HG03521 (cell line): ENCODE measurements at regions not wholly inside any gene's neighbourhood (a gene's known extent, or its start where the extent isn't known, plus 50 kb on each side); places are given as distances from the start of the nearest gene placed in this dataset.

Experiments
- ATAC-seq: cut with Tn5 transposase; IDR thresholded peaks from one replicate; pipeline ENCODE4 v1.9.1; 2021; ENCODE audit warnings: mild to moderate bottlenecking, moderate library complexity; ENCODE audit not compliant: unreplicated experiment

- no peak for ATAC-seq
Measured at GRCh38 chr21:43333298-43334062, 93.5 kb downstream of the SIK1 start.

GRCh38 chr21:43332861-43333297, 94.1 kb downstream of the SIK1 start:
- no peak for ATAC-seq

- no peak for ATAC-seq
Measured at GRCh38 chr21:43331962-43332828, 94.7 kb downstream of the SIK1 start.

- no peak for ATAC-seq
Measured at GRCh38 chr21:43331111-43331961, 95.6 kb downstream of the SIK1 start.

GRCh38 chr21:43330306-43330881, 96.5 kb downstream of the SIK1 start:
- no peak for ATAC-seq

DNA sequence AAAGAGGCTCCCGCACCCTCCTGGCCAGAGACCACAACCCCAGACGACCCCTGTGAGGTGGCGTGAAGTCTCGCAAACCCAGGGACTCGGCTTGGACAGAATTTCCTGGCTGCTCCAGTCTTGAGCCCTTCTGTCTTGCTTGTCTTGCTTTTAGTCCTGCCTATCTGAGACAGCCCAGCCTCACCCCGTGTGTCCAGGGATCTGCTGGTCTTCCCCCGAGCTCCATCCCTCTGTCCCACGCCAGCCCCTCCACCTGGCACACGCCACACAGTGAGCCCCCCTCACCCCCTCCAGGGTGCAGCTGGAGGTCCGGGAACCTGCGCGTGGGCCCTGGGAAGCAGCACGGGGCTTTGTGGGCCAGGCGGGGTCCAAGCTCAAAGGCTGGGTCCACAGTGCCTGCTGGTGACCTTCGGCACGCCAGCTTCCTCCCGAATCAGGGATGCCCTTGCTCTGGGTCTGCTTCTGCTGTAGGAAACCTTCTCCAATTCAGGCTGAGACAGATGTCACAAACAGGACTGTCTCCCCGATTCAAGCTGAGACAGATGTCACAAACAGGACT, 97.1 kb downstream of the SIK1 start:
- no peak for ATAC-seq

GRCh38 chr21:43328958-43329691, 97.8 kb downstream of the SIK1 start:
- ATAC-seq, result no peak

DNA sequence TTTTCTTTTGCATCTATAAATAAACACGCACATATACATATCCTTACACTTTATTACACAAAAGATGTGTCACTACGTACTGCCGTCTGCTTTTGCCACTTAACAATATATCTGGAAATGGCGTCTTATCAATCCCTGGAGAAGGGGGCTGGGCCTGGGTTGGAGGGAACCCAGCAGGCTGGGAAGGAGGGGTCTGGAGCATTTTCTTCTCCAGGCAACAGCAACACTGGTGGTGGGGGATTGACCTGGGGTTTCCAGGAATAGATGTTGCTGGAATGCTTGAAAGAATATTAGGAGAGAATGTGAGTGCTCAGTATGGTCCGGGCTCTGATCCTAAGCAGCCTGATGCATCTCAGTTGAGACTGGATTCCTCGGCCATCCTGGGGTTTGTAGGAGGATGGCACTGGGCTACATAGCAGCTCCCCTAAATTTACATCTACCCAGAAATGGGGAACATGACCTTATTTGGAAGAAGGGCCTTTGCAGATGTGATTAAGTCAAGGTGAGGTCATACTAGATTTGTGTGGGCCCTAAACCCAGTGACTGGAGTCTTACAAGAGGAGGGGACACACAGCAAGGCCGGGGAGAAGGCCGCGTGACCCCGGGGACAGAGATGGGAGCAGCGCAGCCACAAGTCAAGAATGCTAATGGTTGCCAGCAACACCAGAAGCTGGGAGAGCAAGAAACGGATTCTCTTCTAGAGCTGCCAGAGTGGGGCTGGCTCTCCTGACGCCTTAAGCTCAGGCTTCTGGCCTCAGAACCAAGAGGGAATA, 98.6 kb downstream of the SIK1 start:
- no peak for ATAC-seq

GRCh38 chr21:43325968-43326715, 100.8 kb downstream of the SIK1 start:
- no peak for ATAC-seq

DNA sequence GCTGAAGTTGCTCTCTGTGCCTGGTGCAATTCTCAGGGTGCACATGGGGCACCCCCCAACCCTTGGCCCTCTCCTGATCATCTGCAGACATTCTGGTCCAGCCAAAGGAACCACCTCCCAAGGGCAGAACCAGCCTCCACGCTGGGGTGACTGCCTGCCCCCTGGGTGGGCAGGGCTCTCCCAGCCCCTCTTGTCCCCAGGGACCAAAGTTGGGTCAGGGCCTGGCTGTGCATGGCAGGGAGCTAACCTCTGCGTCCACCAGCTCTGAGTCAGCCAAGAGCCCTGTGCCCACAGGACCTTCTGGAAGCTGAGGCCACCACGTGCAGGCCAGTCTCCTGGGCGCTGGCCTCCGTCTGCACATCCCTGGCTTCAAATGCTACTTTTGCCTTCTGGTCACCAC, 101.9 kb downstream of the SIK1 start:
- no peak for ATAC-seq

DNA sequence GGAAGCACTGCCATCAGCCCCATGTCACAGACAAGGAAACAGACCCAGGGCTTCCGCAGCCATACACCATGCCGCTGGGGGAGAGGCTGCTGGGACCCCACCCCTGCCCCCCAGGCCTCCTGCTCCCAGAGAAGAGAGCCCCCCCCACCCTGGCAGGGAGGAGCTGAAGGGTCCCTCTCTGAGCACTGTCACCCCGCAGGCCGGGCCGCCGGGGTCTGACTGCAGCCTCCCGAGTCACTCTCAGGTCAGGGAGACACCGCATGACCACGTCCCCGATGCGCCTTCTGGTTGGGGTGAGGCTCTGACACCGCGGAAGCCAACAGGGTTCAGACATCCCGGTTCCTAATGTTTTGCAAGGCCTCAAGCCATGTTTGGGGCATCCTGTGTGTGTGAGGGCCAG, 102.3 kb downstream of the SIK1 start:
- no peak for ATAC-seq

DNA sequence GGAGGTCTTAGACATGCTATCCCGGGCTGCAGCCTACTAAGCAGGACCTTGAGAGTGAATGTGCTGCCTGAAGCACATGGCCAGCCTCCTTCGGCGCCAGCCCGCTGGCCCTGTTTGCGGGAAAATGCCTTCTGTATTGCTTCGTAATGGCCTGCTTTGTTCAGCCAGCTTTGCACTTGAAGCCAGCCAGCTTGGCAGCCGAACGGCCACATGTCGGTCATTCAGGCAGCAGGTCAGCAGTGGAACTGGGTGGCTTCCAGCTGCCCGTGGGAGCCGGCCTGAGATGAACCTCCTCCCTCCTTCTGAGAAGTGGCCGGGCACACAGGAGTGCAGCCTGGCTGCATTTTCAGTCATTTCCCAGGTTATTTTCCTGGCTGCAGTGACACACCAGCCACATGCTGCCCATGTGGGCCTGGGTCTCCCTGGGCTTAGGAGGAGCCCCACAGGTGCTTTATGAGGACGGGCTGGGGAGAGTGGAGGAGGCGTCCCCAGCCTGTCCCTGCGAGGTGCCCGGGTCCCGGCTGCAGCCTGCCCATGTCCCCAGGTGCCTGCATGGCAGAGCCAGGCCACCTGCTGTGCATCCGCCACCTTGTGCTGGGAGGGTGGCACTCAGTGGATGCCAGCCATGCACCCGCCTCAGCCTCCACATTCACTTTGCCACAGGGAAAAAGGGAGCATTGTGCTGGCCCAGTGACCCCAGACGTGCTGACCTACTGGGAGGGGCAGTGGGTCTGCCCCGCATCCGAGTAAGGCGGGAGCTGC, 103.5 kb downstream of the SIK1 start:
- no peak for ATAC-seq

GRCh38 chr21:43322805-43323204, 104.1 kb downstream of the SIK1 start:
- no peak for ATAC-seq

DNA sequence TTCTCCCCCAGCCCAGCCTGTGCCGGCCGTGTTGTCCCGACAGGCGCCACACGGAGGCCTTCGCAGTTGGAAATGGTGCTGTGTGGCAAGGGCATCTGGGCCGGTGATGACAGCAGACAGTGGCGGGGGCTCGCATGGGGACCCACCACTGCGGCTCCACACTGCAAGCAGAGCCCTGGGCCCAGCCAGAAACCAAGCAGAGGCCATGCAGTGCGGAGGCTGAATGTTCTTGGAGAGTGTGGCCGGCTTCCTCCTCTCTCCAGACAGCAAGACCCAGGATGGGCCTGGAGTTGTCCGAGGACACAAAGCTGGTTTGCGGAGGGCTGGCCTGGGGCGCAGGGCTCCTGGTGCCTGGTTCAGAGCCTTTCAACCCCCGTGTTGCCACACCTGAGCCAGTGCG, 104.6 kb downstream of the SIK1 start:
- no peak for ATAC-seq

GRCh38 chr21:43321611-43322010, 105.3 kb downstream of the SIK1 start:
- no peak for ATAC-seq

DNA sequence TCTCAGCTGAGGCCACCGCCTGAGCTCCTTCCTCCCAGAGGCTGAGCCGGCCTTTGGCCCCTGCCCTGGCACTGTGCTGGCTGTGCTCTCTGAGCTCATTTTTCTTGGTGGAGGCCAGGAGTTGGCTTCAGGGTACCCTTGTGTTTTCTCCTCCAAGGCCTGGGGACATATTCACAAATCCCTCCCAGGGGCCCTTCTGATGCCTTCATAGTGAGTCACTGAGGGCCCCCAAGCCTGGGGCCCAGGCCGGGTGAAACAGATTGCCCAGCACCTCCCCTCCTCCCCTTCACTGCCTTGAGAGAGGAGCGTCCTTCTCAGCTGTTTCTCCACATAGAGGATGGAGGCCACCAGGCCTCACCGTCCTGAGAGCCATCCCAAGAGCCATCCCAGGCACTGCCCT, 105.8 kb downstream of the SIK1 start:
- ATAC-seq, result no peak

DNA sequence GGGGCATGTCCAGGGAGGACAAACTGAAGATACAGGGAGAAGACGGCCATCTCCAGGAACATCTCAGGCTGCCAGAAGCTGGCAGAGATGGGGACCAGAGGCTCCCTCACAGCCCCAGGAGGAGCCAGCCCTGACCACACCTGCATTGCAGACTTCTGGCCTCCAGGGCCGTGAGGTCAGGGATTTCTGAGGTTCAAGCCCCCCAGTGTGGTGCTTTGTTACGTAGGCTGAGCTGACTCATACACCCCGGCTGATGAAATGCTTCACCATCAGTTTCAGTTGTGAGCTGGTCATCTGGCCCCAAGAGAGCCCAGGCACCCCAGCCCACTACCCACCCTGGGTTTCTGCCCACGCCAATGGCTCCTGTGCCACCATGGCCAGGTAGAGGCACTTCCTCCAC, 106.4 kb downstream of the SIK1 start:
- no peak for ATAC-seq
